Pancreas (tissue), 10 donors: ENCODE measurements at regions not wholly inside any gene's neighbourhood (a gene's known extent, or its start where the extent isn't known, plus 50 kb on each side); places are given as distances from the start of the nearest gene placed in this dataset.
A peak's percentile ranks its signal among the peaks of the same experiment; 100 is the strongest.

Source experiments
- ATAC-seq, 4 donors: fragments of 200-7000 bp; cut with Tn5 transposase; one replicate each; pipeline versions ENCODE4 v1.8.0 to v1.9.1; 2020; ENCODE audit warnings: mild to moderate bottlenecking in 4 of 4, moderate library complexity in 4 of 4
- DNase-seq, 6 donors: peaks; one replicate each; pipeline ENCODE4 v3.0.0-alpha.2; 2020
- FAIRE-seq: peaks from 2 replicates; lab custom pipeline; 2012; peaks lifted over from hg19 to GRCh38; lab: Jason Lieb, UNC
- H3K27ac ChIP-seq, 4 donors: fragments of 200-600 bp; sonication (generic); 1 replicate in 3 of 4; 2 replicates in 1 of 4; pipeline versions ENCODE4 v1.5.0 to v1.8.0; 2020
- H3K27me3 ChIP-seq, 4 donors: fragments of 200-600 bp; one replicate each; pipeline ENCODE4 v1.8.0; 2021
- H3K36me3 ChIP-seq, 3 donors: fragments of 200-600 bp; sonication (generic) in 1 of 3; one replicate each; pipeline versions ENCODE4 v1.5.0 to v1.8.0; 2020 to 2021
- H3K4me1 ChIP-seq, 3 donors: fragments of 200-600 bp; one replicate each; pipeline ENCODE4 v1.8.0; 2021
- H3K4me3 ChIP-seq, 4 donors: fragments of 200-600 bp; sonication (generic) in 2 of 4; one replicate each; pipeline versions ENCODE4 v1.5.0 to v1.8.0; 2020 to 2021
- H3K9me3 ChIP-seq, 4 donors: fragments of 200-600 bp; one replicate each; pipeline ENCODE4 v1.8.0; 2021
- WGBS, 2 donors: extraction: QIAGEN DNeasy Blood & Tissue Kit; methylation state at CpG; one replicate each; pipeline ENCODE4 v1.1.7; 2013; 5-methylcytosine and 5-hydroxymethylcytosine counted together
- intact Hi-C, 3 donors: fragments of 100-400 bp; cut with DNase I; formaldehyde crosslinking; loops; one replicate each; pipeline versions ENCODE4 v1.11.1 to v1.14.2; 2022
- TF ChIP-seq, protein P1 (sequence below), 4 donors: fragments of 200-600 bp; sonication (generic) in 3 of 4; IDR thresholded peaks; one replicate each; pipeline versions ENCODE4 v1.5.0 to v1.8.0; 2021; ENCODE audit warnings: antibody characterized with exemption in 4 of 4
- donor health status: healthy with polysubstance abuse.
- donor health status: DM: no; HTN: no; CAD: no; lungs with moderate emphysema.
- donor health status: DM: no; HTN: no; CAD: no.
- donor health status: control.
- donor health status: control.
- donor health status: Bipolar disorder and iron deficiency.
- donor health status: DM: yes; HTN: yes; CAD: no.
- donor health status: DM: no; HTN: no; CAD: no.
- donor health status: DM: no; HTN: no; CAD: no.
- donor health status: DM: yes; HTN: yes; CAD: no.

DNA sequence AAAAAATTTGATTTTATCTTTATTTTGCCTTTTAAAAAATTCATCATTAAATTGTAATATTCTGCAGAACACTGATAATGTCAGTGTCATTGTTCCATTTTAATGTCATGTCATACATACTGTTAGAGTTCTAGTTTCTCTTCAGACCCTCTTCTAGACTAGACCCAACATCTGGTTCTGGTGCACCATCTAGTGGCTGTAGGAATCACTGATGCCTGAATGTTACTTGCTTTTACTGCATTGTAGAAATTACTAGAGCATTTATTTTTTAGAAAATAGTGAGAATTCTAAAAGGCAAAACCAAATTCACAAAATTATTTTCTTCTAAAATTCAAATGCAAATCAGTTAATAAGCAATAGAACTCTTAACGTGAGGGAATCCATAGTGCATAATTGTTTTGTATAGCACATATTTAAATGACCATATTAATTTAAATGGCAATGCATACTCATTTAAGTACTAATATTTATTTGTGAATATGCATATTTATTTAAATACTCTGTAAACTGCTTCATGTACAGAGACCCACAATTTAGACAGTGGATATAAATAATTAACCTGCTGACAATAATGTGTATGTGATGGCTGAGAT, 425.7 kb downstream of the KLF12 start:
- 0 to 9% methylated on average over 1 of the region's 1 CpG for WGBS, 2 donors
- peak; percentile 67 to 92 (median 88) for ATAC-seq
- TF ChIP-seq, protein P1, sequence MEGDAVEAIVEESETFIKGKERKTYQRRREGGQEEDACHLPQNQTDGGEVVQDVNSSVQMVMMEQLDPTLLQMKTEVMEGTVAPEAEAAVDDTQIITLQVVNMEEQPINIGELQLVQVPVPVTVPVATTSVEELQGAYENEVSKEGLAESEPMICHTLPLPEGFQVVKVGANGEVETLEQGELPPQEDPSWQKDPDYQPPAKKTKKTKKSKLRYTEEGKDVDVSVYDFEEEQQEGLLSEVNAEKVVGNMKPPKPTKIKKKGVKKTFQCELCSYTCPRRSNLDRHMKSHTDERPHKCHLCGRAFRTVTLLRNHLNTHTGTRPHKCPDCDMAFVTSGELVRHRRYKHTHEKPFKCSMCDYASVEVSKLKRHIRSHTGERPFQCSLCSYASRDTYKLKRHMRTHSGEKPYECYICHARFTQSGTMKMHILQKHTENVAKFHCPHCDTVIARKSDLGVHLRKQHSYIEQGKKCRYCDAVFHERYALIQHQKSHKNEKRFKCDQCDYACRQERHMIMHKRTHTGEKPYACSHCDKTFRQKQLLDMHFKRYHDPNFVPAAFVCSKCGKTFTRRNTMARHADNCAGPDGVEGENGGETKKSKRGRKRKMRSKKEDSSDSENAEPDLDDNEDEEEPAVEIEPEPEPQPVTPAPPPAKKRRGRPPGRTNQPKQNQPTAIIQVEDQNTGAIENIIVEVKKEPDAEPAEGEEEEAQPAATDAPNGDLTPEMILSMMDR (IDR thresholded peaks at IDR 0.05): peak; percentile 37 to 69 (median 63)
- intact Hi-C loops: loop anchor here in 1 of 3 donors (10.0 kb wide), 1 partner anchor 894 kb away; no protein-coding TSS in a partner anchor
- no peaks in the 10 kb centered on the region for H3K27me3 ChIP-seq
- H3K4me3 ChIP-seq: no peak overlapping the region
- no peaks in the 10 kb centered on the region for H3K36me3 ChIP-seq
- peak in 3 of 6 donors; percentile 16 to 59 (median 34) for DNase-seq
- peak; percentile 97 for FAIRE-seq
- H3K27ac ChIP-seq: no peak overlapping the region
- no peaks in the 10 kb centered on the region for H3K4me1 ChIP-seq
- no peaks in the 10 kb centered on the region for H3K9me3 ChIP-seq

DNA sequence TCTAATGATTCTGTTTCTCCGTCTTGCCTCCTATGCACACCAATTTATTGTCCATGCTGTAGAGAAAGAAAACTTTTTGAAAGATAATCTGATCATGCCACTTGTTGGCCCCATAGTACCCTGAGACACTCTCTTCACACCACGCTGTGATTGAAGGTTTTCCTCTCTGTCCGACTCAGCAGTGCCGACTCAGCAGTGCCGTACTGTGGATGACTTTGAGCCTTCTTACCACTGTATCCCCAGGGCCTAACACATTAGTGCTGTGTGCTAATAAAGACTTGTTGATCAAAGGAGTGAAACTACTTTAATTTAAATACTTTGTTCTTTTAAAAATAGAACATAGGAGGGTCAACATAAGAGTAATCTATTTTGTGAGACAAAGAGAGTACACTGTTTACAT, 429.6 kb downstream of the KLF12 start:
- intact Hi-C loops: loop anchor here in 1 of 3 donors (10.0 kb wide), 1 partner anchor 890 kb away; no protein-coding TSS in a partner anchor
- no peak for ATAC-seq
- no peak for FAIRE-seq

DNA sequence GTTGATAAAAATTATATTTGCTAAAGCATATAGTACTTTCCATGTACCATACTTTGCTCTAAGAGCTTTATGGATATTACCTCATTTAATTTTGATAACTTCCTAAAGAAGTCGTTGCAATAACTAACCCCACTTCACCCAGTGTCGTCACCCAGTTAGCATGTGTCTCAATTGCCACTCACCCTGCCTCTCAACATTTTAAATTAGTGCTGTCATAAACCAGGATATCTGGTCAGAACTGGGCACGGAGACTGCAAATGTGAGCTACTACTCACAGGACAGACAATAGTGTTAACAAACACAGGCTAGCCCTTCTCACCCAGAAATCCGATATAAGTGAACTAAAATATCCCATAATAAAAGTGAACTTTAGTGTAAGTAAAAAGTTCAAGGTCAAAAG, 430.6 kb downstream of the KLF12 start:
- ATAC-seq (no peak), DNase-seq (no peak), FAIRE-seq (no peak)
- TF ChIP-seq, protein P1 (IDR thresholded peaks at IDR 0.05): no peak
- intact Hi-C loops: loop anchor here in 1 of 3 donors (10.0 kb wide), 1 partner anchor 889 kb away; no protein-coding TSS in a partner anchor
- no peak overlapping the region for H3K4me3 ChIP-seq
- 67 to 79% methylated on average over 4 of the region's 4 CpGs for WGBS, 2 donors
- H3K27ac ChIP-seq: no peak overlapping the region
- no peaks in the 10 kb centered on the region for H3K4me1 ChIP-seq
- no peaks in the 10 kb centered on the region for H3K9me3 ChIP-seq
- no peaks in the 10 kb centered on the region for H3K36me3 ChIP-seq
- H3K27me3 ChIP-seq: no peaks in the 10 kb centered on the region

More for the DNA sequence above, 429.6 kb downstream of the KLF12 start:
- TF ChIP-seq, protein P1 (IDR thresholded peaks at IDR 0.05): no peak
- WGBS, 2 donors: 91 to 96% methylated on average over 5 of the region's 5 CpGs
- Histone ChIP-seq H3K4me1 (no peaks in the 10 kb centered on the region), H3K27me3 (no peaks in the 10 kb centered on the region), H3K4me3 (no peak overlapping the region), H3K36me3 (no peaks in the 10 kb centered on the region), H3K9me3 (no peaks in the 10 kb centered on the region), H3K27ac (no peak overlapping the region)
- DNase-seq: no peak

DNA sequence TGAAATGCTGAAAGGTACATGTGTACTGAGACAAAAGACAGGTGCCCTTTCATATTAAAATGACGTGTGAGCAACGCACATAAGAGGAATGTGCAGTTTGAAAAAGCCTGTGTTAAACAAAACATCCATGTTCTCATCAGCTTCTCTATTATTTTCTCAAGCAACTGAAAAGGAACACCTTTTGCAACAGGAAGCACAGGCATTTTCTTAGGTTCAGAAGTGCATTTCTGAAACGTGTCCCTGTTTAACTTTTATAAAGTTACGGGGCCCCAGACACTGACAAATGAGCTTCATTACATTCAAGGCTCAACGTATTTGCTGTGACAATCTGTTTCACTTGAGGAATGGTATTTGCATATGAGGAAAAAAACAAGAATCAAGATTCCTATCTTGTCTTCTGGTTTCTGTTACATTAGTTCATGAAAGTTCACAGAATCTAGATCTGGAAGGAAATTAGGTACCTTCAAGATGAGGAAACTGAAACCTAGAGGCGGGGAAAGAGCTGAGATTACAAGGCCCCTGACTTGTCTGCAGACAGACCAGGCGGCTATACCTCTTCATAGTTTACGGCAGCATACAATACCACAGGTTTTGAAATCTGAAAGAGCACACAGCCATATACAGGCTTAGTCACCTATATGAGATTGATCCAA, 431.7 kb downstream of the KLF12 start:
- Histone ChIP-seq H3K4me3 (no peak overlapping the region), H3K36me3 (no peaks in the 10 kb centered on the region), H3K27me3 (no peaks in the 10 kb centered on the region), H3K4me1 (no peaks in the 10 kb centered on the region), H3K27ac (no peak overlapping the region), H3K9me3 (no peaks in the 10 kb centered on the region)
- 78 to 83% methylated on average over 8 of the region's 8 CpGs for WGBS, 2 donors
- DNase-seq (no peak), ATAC-seq (no peak), FAIRE-seq (no peak)
- TF ChIP-seq, protein P1 (IDR thresholded peaks at IDR 0.05): no peak
- intact Hi-C loops: loop anchor here in 1 of 3 donors (10.0 kb wide), 1 partner anchor 888 kb away; no protein-coding TSS in a partner anchor
